Uterus (tissue), 3 donors: ENCODE measurements at regions not wholly inside any gene's neighbourhood (a gene's known extent, or its start where the extent isn't known, plus 50 kb on each side); places are given as distances from the start of the nearest gene placed in this dataset.
"Not testable (repeated sequence)": the region's sequence is repeated elsewhere in the genome, so short reads cannot be mapped to it uniquely, and the experiment has no call there.

ENCODE experiments used
- DNase-seq, 2 donors: peaks; one replicate each; pipeline ENCODE4 v3.0.0-alpha.2; 2019 to 2020
- H3K27ac ChIP-seq, 2 donors: fragments of 200-600 bp; sonication (generic); 1 replicate in 1 of 2; 2 replicates in 1 of 2; pipeline ENCODE4 v1.5.1; 2016 to 2018
- H3K27me3 ChIP-seq, 2 donors: fragments of 200-600 bp; sonication (generic); one replicate each; pipeline ENCODE4 v1.5.1; 2018 to 2019; ENCODE audit warnings: control low read depth in 1 of 2
- H3K36me3 ChIP-seq, 2 donors: fragments of 200-600 bp; sonication (generic); one replicate each; pipeline ENCODE4 v1.5.1; 2019; ENCODE audit warnings: control low read depth in 1 of 2
- H3K4me1 ChIP-seq, 2 donors: fragments of 200-600 bp; sonication (generic); one replicate each; pipeline ENCODE4 v1.5.1; 2018 to 2019; ENCODE audit warnings: control low read depth in 1 of 2
- H3K4me3 ChIP-seq, 2 donors: fragments of 200-600 bp; sonication (generic); 1 replicate in 1 of 2; 2 replicates in 1 of 2; pipeline ENCODE4 v1.5.1; 2018 to 2019; ENCODE audit warnings: mild to moderate bottlenecking in 1 of 2
- H3K9me3 ChIP-seq, 2 donors: fragments of 200-600 bp; sonication (generic); one replicate each; pipeline ENCODE4 v1.5.1; 2019; ENCODE audit warnings: control low read depth in 1 of 2
- CTCF ChIP-seq, 4 experiments: fragments of 200-600 bp in 2 of 4; fragments of 450-650 bp in 2 of 4; sonication (generic) in 2 of 4; IDR thresholded peaks; one replicate each; pipeline ENCODE4 v1.5.1; 2016 to 2019; ENCODE audit warnings: antibody characterized with exemption in 4 of 4, mild to moderate bottlenecking in 2 of 4, moderate library complexity in 1 of 4
- POLR2A ChIP-seq, 2 donors: fragments of 450-650 bp; IDR thresholded peaks; one replicate each; pipeline ENCODE4 v1.6.1; 2016; ENCODE audit warnings: antibody characterized with exemption in 2 of 2, mild to moderate bottlenecking in 1 of 2, moderate library complexity in 1 of 2
- intact Hi-C: fragments of 100-400 bp; cut with DNase I; formaldehyde crosslinking; loops from one replicate; pipeline ENCODE4 v1.15.1; 2023; ENCODE audit warnings: low total_unique reads
- donor health status: DM: yes; HTN: yes; CAD: no.

GRCh38 chr15:96472681-96473080 lies 142.2 kb downstream of the NR2F2 start:
- Histone ChIP-seq H3K9me3 (no peaks in the 10 kb centered on the region), H3K4me3 (no peak overlapping the region), H3K4me1 (no peaks in the 10 kb centered on the region), H3K27me3 (no peaks in the 10 kb centered on the region), H3K27ac (no peak overlapping the region), H3K36me3 (no peaks in the 10 kb centered on the region)
- intact Hi-C loops = no loop called here
- DNase-seq = no peak
- TF ChIP-seq POLR2A (IDR thresholded peaks at IDR 0.05) = no peak
- no peak for TF ChIP-seq CTCF (IDR thresholded peaks at IDR 0.05)

GRCh38 chr15:96473556-96473955 lies 143.1 kb downstream of the NR2F2 start:
- H3K4me1 ChIP-seq = no peaks in the 10 kb centered on the region
- no peaks in the 10 kb centered on the region for H3K36me3 ChIP-seq
- TF ChIP-seq CTCF (IDR thresholded peaks at IDR 0.05) (no peak), POLR2A (IDR thresholded peaks at IDR 0.05) (no peak)
- intact Hi-C loops = no loop called here
- no peak for DNase-seq
- no peak overlapping the region for H3K4me3 ChIP-seq
- no peaks in the 10 kb centered on the region for H3K9me3 ChIP-seq
- H3K27me3 ChIP-seq = no peaks in the 10 kb centered on the region
- H3K27ac ChIP-seq = no peak overlapping the region

- TF ChIP-seq POLR2A (IDR thresholded peaks at IDR 0.05) (no peak), CTCF (IDR thresholded peaks at IDR 0.05) (no peak)
- Histone ChIP-seq H3K4me3 (no peak overlapping the region), H3K27ac (no peak overlapping the region), H3K36me3 (no peaks in the 10 kb centered on the region), H3K9me3 (no peaks in the 10 kb centered on the region), H3K4me1 (no peaks in the 10 kb centered on the region), H3K27me3 (no peaks in the 10 kb centered on the region)
- intact Hi-C loops = no loop called here
- no peak for DNase-seq
Measured at GRCh38 chr15:96474231-96474664, 143.7 kb downstream of the NR2F2 start.

DNA sequence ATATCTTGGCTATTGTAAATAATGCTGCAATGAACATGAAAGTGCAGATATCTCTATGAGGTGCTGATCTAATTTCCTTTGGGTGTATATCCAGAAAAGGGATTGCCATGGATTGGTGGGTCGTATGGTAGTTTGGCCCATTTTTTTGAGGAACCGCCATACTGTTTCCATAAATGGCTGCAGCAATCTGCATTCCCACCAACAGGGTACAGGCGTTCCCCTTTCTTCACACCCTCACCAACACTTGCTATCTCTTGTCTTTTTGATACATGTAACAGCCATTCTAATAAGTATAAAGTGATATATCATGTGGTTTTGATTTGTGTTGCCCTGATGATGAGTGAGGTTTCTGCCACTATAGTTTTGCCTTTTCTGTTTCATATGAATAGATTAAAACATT lies 146.7 kb downstream of the NR2F2 start:
- intact Hi-C loops = no loop called here
- Histone ChIP-seq H3K4me3 (no peak overlapping the region), H3K27ac (no peak overlapping the region), H3K36me3 (no peaks in the 10 kb centered on the region), H3K27me3 (no peaks in the 10 kb centered on the region), H3K4me1 (no peaks in the 10 kb centered on the region), H3K9me3 (no peaks in the 10 kb centered on the region)
- DNase-seq = no peak
- TF ChIP-seq CTCF (IDR thresholded peaks at IDR 0.05) (no peak), POLR2A (IDR thresholded peaks at IDR 0.05) (no peak)

- H3K9me3 ChIP-seq, H3K27me3 ChIP-seq, H3K36me3 ChIP-seq, H3K4me1 ChIP-seq, H3K27ac ChIP-seq, intact Hi-C loops, DNase-seq, H3K4me3 ChIP-seq: not testable (repeated sequence)
Measured at GRCh38 chr15:96484412-96484811, 153.9 kb downstream of the NR2F2 start.

DNA sequence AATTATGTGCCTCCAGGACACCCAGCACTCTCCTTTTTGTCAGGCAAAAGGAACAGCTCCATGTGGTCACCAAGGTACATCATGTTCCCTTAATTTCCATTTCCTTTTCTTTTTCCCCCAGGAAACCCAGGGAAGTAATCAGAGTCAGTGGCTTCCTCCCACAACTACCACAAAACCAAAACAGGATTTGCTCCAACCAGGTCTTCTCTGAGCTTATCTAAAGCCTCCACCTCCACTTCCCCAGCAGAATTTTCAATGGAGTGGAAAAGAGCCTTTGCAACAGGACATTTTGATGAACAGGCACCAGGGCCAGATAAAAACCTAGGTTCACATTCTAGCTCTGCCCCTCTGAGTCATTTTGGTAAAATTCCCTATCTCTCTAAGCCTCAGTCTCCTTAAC lies 154.3 kb downstream of the NR2F2 start:
- no peaks in the 10 kb centered on the region for H3K36me3 ChIP-seq
- intact Hi-C loops = no loop called here

More for the DNA sequence above, 154.3 kb downstream of the NR2F2 start:
- no peaks in the 10 kb centered on the region for H3K27me3 ChIP-seq
- TF ChIP-seq CTCF (IDR thresholded peaks at IDR 0.05) = no peak
- TF ChIP-seq POLR2A (IDR thresholded peaks at IDR 0.05) = no peak
- H3K4me1 ChIP-seq = no peaks in the 10 kb centered on the region
- no peaks in the 10 kb centered on the region for H3K9me3 ChIP-seq
- no peak for DNase-seq
- H3K27ac ChIP-seq = no peak overlapping the region
- no peak overlapping the region for H3K4me3 ChIP-seq
